Effector memory CD4-positive, alpha-beta T cell (primary cell): ENCODE measurements at regions not wholly inside any gene's neighbourhood (a gene's known extent, or its start where the extent isn't known, plus 50 kb on each side); places are given as distances from the start of the nearest gene placed in this dataset.

ENCODE experiments used
- DNase-seq, 3 donors: peaks; one replicate each; pipeline ENCODE4 v3.0.0-alpha.2; 2020
- H3K27ac ChIP-seq: 2 replicates; pipeline ENCODE4 v1.7.0; 2013; ENCODE audit warnings: mild to moderate bottlenecking, low read length, moderate library complexity; ENCODE audit not compliant: insufficient read depth, poor library complexity, severe bottlenecking
- H3K27me3 ChIP-seq: replicated peaks from 2 replicates; pipeline ENCODE4 v1.7.0; 2013; ENCODE audit warnings: mild to moderate bottlenecking, low read length; ENCODE audit not compliant: insufficient read depth, control insufficient read depth, poor library complexity, severe bottlenecking
- H3K36me3 ChIP-seq: 2 replicates; pipeline ENCODE4 v1.7.0; 2013; ENCODE audit warnings: mild to moderate bottlenecking, low read length, moderate library complexity; ENCODE audit not compliant: control insufficient read depth, insufficient read depth
- H3K4me1 ChIP-seq: 2 replicates; pipeline ENCODE4 v1.7.0; 2013; ENCODE audit warnings: low read length, mild to moderate bottlenecking; ENCODE audit not compliant: control insufficient read depth, insufficient read depth, poor library complexity, severe bottlenecking
- H3K4me3 ChIP-seq: 2 replicates; pipeline ENCODE4 v1.7.0; 2013; ENCODE audit warnings: low read length, low read depth, mild to moderate bottlenecking; ENCODE audit not compliant: insufficient read depth, poor library complexity, severe bottlenecking
- H3K9me3 ChIP-seq: 2 replicates; pipeline ENCODE4 v1.7.0; 2013; ENCODE audit warnings: mild to moderate bottlenecking, low read length, moderate library complexity; ENCODE audit not compliant: control insufficient read depth

GRCh38 chr10:131702531-131703356 is 198.1 kb upstream of the PPP2R2D start:
- Histone ChIP-seq H3K4me1 (no peaks in the 10 kb centered on the region), H3K27me3 (no peaks in the 10 kb centered on the region), H3K9me3 (no peaks in the 10 kb centered on the region), H3K4me3 (no peak overlapping the region), H3K27ac (no peak overlapping the region), H3K36me3 (no peaks in the 10 kb centered on the region)
- no peak for DNase-seq

DNA sequence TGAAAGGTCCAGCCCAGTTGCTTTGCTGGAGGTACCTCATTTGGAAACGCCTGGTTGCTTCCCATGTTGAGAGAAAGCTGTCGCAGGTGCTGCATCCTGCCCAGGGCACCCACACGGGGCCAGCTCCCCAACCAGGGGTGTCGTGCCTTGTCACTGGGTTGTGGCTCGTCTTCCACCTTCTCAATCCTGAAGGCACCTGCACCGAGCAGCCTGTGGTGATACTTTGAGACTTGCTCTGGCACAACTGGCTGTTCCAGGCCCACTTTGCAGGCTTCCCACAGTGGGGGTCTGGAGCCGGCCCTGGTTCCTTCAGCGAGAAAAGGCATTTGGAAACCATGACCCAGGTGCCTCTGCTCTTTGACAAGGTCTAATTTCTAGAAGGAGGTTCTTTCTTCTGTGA is 197.3 kb upstream of the PPP2R2D start:
- H3K27ac ChIP-seq = no peak overlapping the region

GRCh38 chr10:131703941-131704340 is 196.9 kb upstream of the PPP2R2D start:
- no peak for DNase-seq
- Histone ChIP-seq H3K4me1 (no peaks in the 10 kb centered on the region), H3K36me3 (no peaks in the 10 kb centered on the region), H3K27ac (no peak overlapping the region), H3K4me3 (no peak overlapping the region), H3K9me3 (no peaks in the 10 kb centered on the region), H3K27me3 (no peaks in the 10 kb centered on the region)

More for the DNA sequence above, 197.3 kb upstream of the PPP2R2D start:
- H3K9me3 ChIP-seq = no peaks in the 10 kb centered on the region
- H3K27me3 ChIP-seq = no peaks in the 10 kb centered on the region
- H3K4me3 ChIP-seq = no peak overlapping the region
- no peak for DNase-seq
- H3K4me1 ChIP-seq = no peaks in the 10 kb centered on the region
- no peaks in the 10 kb centered on the region for H3K36me3 ChIP-seq

DNA sequence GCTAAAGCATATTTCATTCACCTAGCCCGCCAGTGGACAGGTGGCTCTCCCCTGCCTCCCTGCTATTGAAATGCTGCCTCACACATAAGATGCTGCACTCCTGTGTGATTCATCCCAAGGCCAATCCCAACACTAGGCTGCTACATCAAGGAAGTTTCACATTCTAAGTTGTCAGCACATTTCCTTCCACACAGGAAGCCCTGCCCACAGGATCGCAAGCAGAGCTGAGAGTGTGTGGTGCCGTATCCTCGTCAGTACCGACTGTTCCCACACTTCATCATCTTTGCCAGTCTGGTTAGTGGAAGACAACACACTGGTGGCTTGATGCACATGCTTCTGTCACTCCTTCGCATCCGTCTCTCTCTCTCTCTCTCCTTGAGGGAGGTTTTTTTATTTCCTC is 194.3 kb upstream of the PPP2R2D start:
- H3K27ac ChIP-seq = no peak overlapping the region
- H3K36me3 ChIP-seq = no peaks in the 10 kb centered on the region
- no peak overlapping the region for H3K4me3 ChIP-seq
- no peaks in the 10 kb centered on the region for H3K9me3 ChIP-seq
- DNase-seq = no peak
- no peaks in the 10 kb centered on the region for H3K4me1 ChIP-seq
- H3K27me3 ChIP-seq = no peaks in the 10 kb centered on the region

GRCh38 chr10:131706952-131707351 is 193.9 kb upstream of the PPP2R2D start:
- DNase-seq = no peak
- H3K27ac ChIP-seq = no peak overlapping the region
- no peaks in the 10 kb centered on the region for H3K4me1 ChIP-seq
- H3K36me3 ChIP-seq = no peaks in the 10 kb centered on the region
- no peaks in the 10 kb centered on the region for H3K27me3 ChIP-seq
- H3K9me3 ChIP-seq = no peaks in the 10 kb centered on the region
- no peak overlapping the region for H3K4me3 ChIP-seq

DNA sequence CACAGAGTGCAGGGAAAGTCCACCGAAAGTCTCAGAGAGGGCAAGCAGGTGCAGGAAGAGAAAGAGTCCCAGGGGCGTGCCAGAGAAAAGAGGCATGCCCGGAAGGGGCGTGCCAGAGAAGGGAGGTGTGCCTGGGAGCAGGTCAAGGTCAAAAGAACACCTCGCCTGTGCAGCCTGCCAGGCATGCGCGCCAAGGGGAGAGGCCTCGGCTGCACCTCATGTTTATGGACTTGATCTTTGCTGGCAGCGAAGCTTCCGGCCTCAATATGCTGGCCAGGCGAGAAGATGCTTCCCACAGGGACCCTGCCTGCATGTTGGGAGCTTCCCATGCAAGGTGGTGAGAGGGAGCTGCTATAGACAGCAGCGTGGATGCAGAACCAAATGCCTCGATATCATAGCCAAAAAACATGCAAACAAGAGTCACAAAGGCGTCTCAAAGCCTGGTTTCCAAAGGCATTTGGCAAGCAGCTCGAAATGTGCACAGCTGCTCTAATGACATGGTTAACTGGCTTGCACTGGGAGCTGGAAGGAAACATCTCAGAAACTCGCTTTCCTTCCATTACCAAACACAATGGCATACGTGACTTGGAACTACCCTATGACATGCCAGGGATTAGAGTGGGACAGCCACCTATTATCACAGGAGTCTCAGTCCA is 192.5 kb upstream of the PPP2R2D start:
- Histone ChIP-seq H3K27me3 (no peaks in the 10 kb centered on the region), H3K4me1 (no peaks in the 10 kb centered on the region), H3K36me3 (no peaks in the 10 kb centered on the region), H3K9me3 (no peaks in the 10 kb centered on the region), H3K4me3 (no peak overlapping the region), H3K27ac (no peak overlapping the region)
- no peak for DNase-seq

DNA sequence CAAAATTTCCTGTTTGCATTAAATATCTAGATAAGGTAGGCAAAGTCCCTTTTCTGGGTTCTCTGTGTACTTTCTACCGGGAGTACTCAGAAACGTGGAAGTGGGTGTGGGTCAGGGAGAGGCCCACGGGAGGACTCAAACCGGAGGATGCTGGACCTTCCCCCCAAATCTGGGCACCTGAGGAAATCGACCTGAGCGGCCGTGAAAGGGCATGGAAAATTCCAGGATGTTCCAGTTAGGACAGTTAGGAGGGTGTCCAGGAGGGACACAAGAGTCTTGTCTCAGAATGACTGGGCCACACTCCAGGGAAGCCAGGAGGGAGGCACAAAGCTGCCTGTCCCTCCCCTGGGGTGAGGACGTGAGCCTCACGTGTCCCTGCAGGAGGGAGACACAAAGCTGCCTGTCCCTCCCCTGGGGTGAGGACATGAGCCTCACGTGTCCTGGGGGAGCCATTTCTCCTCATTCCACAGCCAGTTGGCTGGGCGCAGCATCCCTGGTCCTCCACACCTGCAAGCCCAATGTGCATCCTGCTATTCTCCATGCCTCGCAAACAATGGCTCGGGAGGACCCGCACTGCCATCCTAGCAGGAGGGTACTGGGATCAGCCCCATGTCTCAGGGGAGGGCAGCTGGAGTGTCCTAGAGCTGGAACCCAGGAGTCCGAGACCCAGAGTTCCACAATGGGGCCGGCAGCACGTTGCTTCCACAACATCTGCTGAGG is 190.5 kb upstream of the PPP2R2D start:
- H3K4me1 ChIP-seq = no peaks in the 10 kb centered on the region
- H3K36me3 ChIP-seq = no peaks in the 10 kb centered on the region
- no peaks in the 10 kb centered on the region for H3K27me3 ChIP-seq
- H3K27ac ChIP-seq = no peak overlapping the region
- H3K4me3 ChIP-seq = no peak overlapping the region
- no peak for DNase-seq
- H3K9me3 ChIP-seq = no peaks in the 10 kb centered on the region

DNA sequence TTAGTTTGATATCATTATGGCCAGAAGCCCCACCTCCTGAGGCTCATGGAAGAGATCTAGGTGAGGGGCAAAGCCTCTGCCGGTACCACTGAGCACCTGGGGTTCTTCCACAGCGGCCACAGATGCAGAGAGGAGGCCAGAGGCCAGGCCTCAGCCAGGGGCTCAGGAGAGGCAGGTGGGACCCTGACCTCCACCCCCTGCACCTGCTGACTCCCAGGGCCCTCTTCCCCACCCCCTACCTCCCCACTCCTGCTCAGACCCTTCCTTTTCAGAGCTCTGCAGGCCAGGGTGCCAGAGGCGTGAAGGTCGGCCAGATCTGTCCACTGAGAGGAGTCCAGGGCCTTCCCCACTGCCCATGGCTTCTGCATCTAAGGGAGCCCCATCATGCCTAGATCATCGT is 178.7 kb upstream of the PPP2R2D start:
- H3K4me3 ChIP-seq = no peak overlapping the region

DNA sequence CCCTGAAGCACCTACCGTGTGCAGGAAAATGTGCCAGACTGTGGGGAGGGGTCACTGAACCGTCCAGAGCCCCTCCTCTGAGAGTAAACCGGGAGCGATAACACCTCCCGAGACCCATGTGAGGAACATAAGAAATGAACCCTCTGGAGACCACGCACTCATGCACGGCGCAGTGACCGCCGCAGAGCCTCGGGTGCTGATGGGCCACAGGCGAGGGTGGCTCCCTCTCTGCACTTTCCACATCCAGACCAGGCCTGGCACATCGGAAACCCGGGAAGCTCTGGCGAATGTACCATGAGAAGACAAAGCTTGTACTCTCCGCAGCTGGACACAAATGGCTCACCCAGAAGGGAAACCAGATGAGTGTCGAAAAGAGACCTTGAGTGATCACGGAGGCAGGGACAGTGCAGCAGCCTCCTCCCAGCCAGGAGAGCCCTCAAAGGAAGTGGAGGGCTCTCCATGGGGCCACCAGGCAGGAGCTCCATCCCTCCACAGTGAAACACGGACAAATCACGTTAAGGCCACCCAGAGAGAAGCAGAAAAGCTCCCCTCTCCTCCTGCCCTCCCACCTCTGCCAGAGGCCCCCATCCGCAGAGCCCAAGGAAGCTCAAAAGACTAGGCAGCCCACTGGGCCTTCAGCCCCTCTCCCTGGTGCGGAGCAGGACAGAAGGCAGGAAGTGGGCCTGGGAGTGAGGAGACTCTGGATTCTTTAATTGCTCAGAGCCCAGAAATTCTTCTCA is 178.1 kb upstream of the PPP2R2D start:
- no peak for DNase-seq
- Histone ChIP-seq H3K27me3 (no peaks in the 10 kb centered on the region), H3K36me3 (no peaks in the 10 kb centered on the region), H3K4me1 (no peaks in the 10 kb centered on the region), H3K9me3 (no peaks in the 10 kb centered on the region), H3K4me3 (no peak overlapping the region), H3K27ac (no peak overlapping the region)

More for the DNA sequence above, 178.7 kb upstream of the PPP2R2D start:
- Histone ChIP-seq H3K27ac (no peak overlapping the region), H3K9me3 (no peaks in the 10 kb centered on the region), H3K36me3 (no peaks in the 10 kb centered on the region), H3K27me3 (no peaks in the 10 kb centered on the region), H3K4me1 (no peaks in the 10 kb centered on the region)
- no peak for DNase-seq
